K562 (cell line): ENCODE measurements at regions not wholly inside any gene's neighbourhood (a gene's known extent, or its start where the extent isn't known, plus 50 kb on each side); places are given as distances from the start of the nearest gene placed in this dataset.
"Not testable (repeated sequence)": the region's sequence is repeated elsewhere in the genome, so short reads cannot be mapped to it uniquely, and the experiment has no call there.

Experiments
- ATAC-seq: fragments of 200-7000 bp; cut with Tn5 transposase; 3 replicates; pipeline ENCODE4 v1.9.1; 2020; ENCODE audit warnings: moderate library complexity
- BruUV-seq: library from RNA; stranded (reverse); fragments of 400-500 nt; replicated peaks from 2 replicates; lab custom pipeline; 2021; lab: Mats Ljungman, UMichigan
- CTCF ChIA-PET: fragments of 300-600 bp; formaldehyde crosslinking; extraction: SDS; loops from one replicate; lab custom pipeline; 2021; ENCODE audit warnings: low intra/inter-chr PET ratio; lab: Yijun Ruan, JAX
- POLR2A ChIA-PET: fragments of 300-600, 350-650 bp; sonication (Branson Sonifier 250); formaldehyde crosslinking; extraction: SDS; loops from one replicate; lab custom pipeline; 2021; ENCODE audit warnings: antibody characterized with exemption, inconsistent platforms; lab: Yijun Ruan, JAX
- DNase-seq, 4 experiments: peaks; one replicate each; pipeline versions ENCODE4 v3.0.0 to v3.0.0-alpha.2; 2011 to 2018; ENCODE audit warnings: low spot score in 3 of 4, mixed read lengths in 3 of 4; ENCODE audit errors: extremely low read depth in 1 of 4
- FAIRE-seq: peaks from 2 replicates; lab custom pipeline; 2011; peaks lifted over from hg19 to GRCh38; lab: Jason Lieb, UNC
- H2AFZ ChIP-seq: 2 replicates; pipeline ENCODE4 v1.6.0; 2011; ENCODE audit warnings: low read depth, low read length, control low read depth, inconsistent platforms
- H3K27ac ChIP-seq: fragments of 200-600 bp; 3 replicates; pipeline ENCODE4 v1.8.0; 2011; ENCODE audit warnings: low read depth, mild to moderate bottlenecking, control low read depth, inconsistent platforms, low read length, moderate library complexity, mixed read lengths; ENCODE audit errors: extremely low read depth
- H3K27me3 ChIP-seq, 2 experiments: fragments of 300-600 bp in 1 of 2; 2 replicates in 1 of 2; 3 replicates in 1 of 2; pipeline versions ENCODE4 v1.6.0 to v1.8.0; 2011; ENCODE audit warnings: inconsistent platforms in 2 of 2, low read length in 2 of 2, mild to moderate bottlenecking in 1 of 2, mixed read lengths in 1 of 2, moderate library complexity in 1 of 2; ENCODE audit not compliant: control insufficient read depth in 2 of 2, insufficient read depth in 2 of 2
- H3K36me3 ChIP-seq: fragments of 300-600 bp; 3 replicates; pipeline ENCODE4 v1.8.0; 2011; ENCODE audit warnings: mild to moderate bottlenecking, low read length, inconsistent platforms; ENCODE audit not compliant: control insufficient read depth, insufficient read depth
- H3K4me1 ChIP-seq, 2 experiments: fragments of 200-600 bp in 1 of 2; replicated peaks in 1 of 2; 2 replicates in 1 of 2; 3 replicates in 1 of 2; pipeline versions ENCODE4 v1.5.1 to v1.8.0; 2011; ENCODE audit warnings: inconsistent platforms in 2 of 2, low read length in 2 of 2, mild to moderate bottlenecking in 1 of 2, mixed read lengths in 1 of 2, moderate library complexity in 1 of 2; ENCODE audit not compliant: control insufficient read depth in 2 of 2, insufficient read depth in 2 of 2
- H3K4me2 ChIP-seq: 2 replicates; pipeline ENCODE4 v1.6.1; 2011; ENCODE audit warnings: low read length, control low read depth, inconsistent platforms, mixed read lengths; ENCODE audit not compliant: insufficient read depth
- H3K4me3 ChIP-seq: fragments of 200-600 bp; sonication (generic), shearing (Covaris generic); 2 replicates; pipeline ENCODE4 v1.5.1; 2016; ENCODE audit warnings: control low read depth, inconsistent platforms
- H3K79me2 ChIP-seq: fragments of 200-600 bp; 3 replicates; pipeline ENCODE4 v1.8.0; 2011; ENCODE audit warnings: low read length, inconsistent platforms; ENCODE audit not compliant: control insufficient read depth, insufficient read depth
- H3K9ac ChIP-seq, 2 experiments: 2 replicates each; pipeline versions ENCODE4 v1.6.0 to v1.6.1; 2011; ENCODE audit warnings: low read depth in 2 of 2, low read length in 2 of 2, control low read depth in 1 of 2, inconsistent platforms in 1 of 2, mild to moderate bottlenecking in 1 of 2, mixed read lengths in 1 of 2; ENCODE audit not compliant: insufficient read depth in 1 of 2
- H3K9me1 ChIP-seq: one replicate; pipeline ENCODE4 v1.6.0; 2011; ENCODE audit warnings: inconsistent platforms, mild to moderate bottlenecking, low read length, moderate library complexity; ENCODE audit not compliant: control insufficient read depth, insufficient read depth
- H3K9me3 ChIP-seq: replicated peaks from 2 replicates; pipeline ENCODE4 v1.5.1; 2011; ENCODE audit warnings: low read depth, low read length, inconsistent platforms; ENCODE audit not compliant: control insufficient read depth, insufficient read depth
- H4K20me1 ChIP-seq: replicated peaks from 2 replicates; pipeline ENCODE4 v1.6.1; 2011; ENCODE audit warnings: low read length, inconsistent platforms, mixed read lengths; ENCODE audit not compliant: control insufficient read depth, insufficient read depth
- BRF1 ChIP-seq: IDR thresholded peaks from 3 replicates; pipeline ENCODE4 v1.6.1; 2011; ENCODE audit warnings: borderline replicate concordance, mild to moderate bottlenecking; ENCODE audit not compliant: insufficient read length; ENCODE audit errors: extremely low read depth
- CBX1 ChIP-seq: sonication (generic); IDR thresholded peaks from 2 replicates; pipeline ENCODE4 v1.6.1; 2016; ENCODE audit warnings: antibody characterized with exemption, low read depth, mild to moderate bottlenecking
- ELF4 ChIP-seq: fragments of 450-650 bp; formaldehyde crosslinking; IDR thresholded peaks from 2 replicates; pipeline ENCODE4 v1.4.0; 2022; ENCODE audit warnings: missing genetic modification characterization
- HDAC8 ChIP-seq: fragments of 450-650 bp; IDR thresholded peaks from 2 replicates; pipeline ENCODE4 v1.6.1; 2016; ENCODE audit warnings: mild to moderate bottlenecking, missing genetic modification characterization, moderate library complexity, missing compliant biosample characterization
- HMG20A ChIP-seq: fragments of 450-650 bp; formaldehyde crosslinking; conservative IDR thresholded peaks from 2 replicates; pipeline ENCODE4 v1.4.0; 2020; ENCODE audit warnings: mild to moderate bottlenecking, mixed read lengths
- KAT2B ChIP-seq: IDR thresholded peaks from one replicate; pipeline ENCODE4 v1.6.1; 2012; ENCODE audit warnings: low read depth, mild to moderate bottlenecking, control low read depth, inconsistent platforms, low read length, moderate library complexity
- KAT8 ChIP-seq: fragments of 450-650 bp; IDR thresholded peaks from 2 replicates; pipeline ENCODE4 v1.6.1; 2016; ENCODE audit warnings: low read depth, mild to moderate bottlenecking
- NCOA6 ChIP-seq: fragments of 450-650 bp; IDR thresholded peaks from 2 replicates; pipeline ENCODE4 v1.6.1; 2017; ENCODE audit warnings: mild to moderate bottlenecking
- NR3C1 ChIP-seq: sonication (generic); formaldehyde crosslinking; IDR thresholded peaks from 2 replicates; pipeline ENCODE4 v1.8.1; 2022; ENCODE audit warnings: missing genetic modification reagents
- PCBP1 ChIP-seq: fragments of 200-400 bp; formaldehyde crosslinking; IDR thresholded peaks from 2 replicates; pipeline ENCODE4 v1.6.1; 2018; ENCODE audit warnings: mild to moderate bottlenecking, low read depth, low read length; ENCODE audit not compliant: poor library complexity, severe bottlenecking
- SNRNP70 ChIP-seq: fragments of 200-400 bp; formaldehyde crosslinking; optimal IDR thresholded peaks from 2 replicates; pipeline ENCODE3; 2017; ENCODE audit warnings: low read depth, low read length
- SP1 ChIP-seq: sonication (generic); formaldehyde crosslinking; IDR thresholded peaks from 2 replicates; pipeline ENCODE4 v1.8.1; 2022; ENCODE audit warnings: mild to moderate bottlenecking, missing genetic modification reagents
- TBL1XR1 ChIP-seq, 2 experiments: IDR thresholded peaks; 2 replicates each; pipeline ENCODE4 v1.6.1; 2012; ENCODE audit warnings: improper control_type of control experiment in 2 of 2, low read length in 2 of 2, mild to moderate bottlenecking in 1 of 2
- ZNF766 ChIP-seq: fragments of 200-800 bp; sonication (Bioruptor generic); conservative IDR thresholded peaks from 2 replicates; pipeline ENCODE4 v1.6.1; 2016; ENCODE audit warnings: missing genetic modification characterization, missing compliant biosample characterization
- ZNF785 ChIP-seq: fragments of 250-450 bp; sonication (Bioruptor Pico); IDR thresholded peaks from 2 replicates; pipeline ENCODE4 v1.4.0; 2020; ENCODE audit warnings: mild to moderate bottlenecking
- WGBS: fragments of 100-300 bp; shearing (Covaris generic); methylation state at CpG from one replicate; pipeline ENCODE4 v1.1.6; 2016; ENCODE audit warnings: low coverage, mixed read lengths; ENCODE audit not compliant: insufficient coverage; ENCODE audit errors: missing lambda C conversion rate; 5-methylcytosine and 5-hydroxymethylcytosine counted together
- in situ Hi-C: fragments of 300-500 bp; cut with MboI; formaldehyde crosslinking; loops from 4 replicates; pipeline ENCODE4 v1.15.0; 2018; ENCODE audit warnings: inconsistent platforms, mixed read lengths
- intact Hi-C: fragments of 100-400 bp; cut with micrococcal nuclease; formaldehyde crosslinking; loops from 2 replicates; pipeline ENCODE4 v1.14.2; 2022

- TF ChIP-seq ELF4 (CRISPR knock-in tag) = no peak
- TF ChIP-seq ZNF766 = no peak
These were observed 170.5 kb downstream of the TM9SF2 start (continued) for GRCh38 chr13:99671746-99672145.

DNA sequence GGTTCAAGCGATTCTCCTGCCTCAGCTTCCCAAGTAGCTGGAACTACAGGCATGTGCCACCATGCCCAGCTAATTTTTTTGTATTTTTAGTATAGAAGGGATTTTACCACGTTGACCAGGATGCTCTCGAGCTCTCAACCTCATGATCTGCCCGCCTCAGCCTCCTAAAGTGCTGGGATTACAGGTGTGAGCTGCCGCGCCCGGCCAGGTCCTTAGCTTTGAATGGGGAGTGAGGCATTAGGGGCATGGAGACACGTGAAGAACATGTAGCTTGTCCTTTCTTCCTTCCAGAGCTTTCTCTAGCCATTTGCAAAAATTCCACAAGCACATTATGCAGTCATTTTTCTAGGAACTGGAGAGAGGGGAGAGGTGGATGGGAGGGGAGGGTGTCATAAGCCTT is 167.8 kb downstream of the TM9SF2 start:
- H3K36me3 ChIP-seq, FAIRE-seq, DNase-seq, H3K9me3 ChIP-seq, H3K4me1 ChIP-seq, H3K9ac ChIP-seq, H3K79me2 ChIP-seq, H3K4me2 ChIP-seq, H3K9me1 ChIP-seq, H3K4me3 ChIP-seq, intact Hi-C loops, H2AFZ ChIP-seq, BruUV-seq, ATAC-seq, H3K27ac ChIP-seq: not testable (repeated sequence)
- in situ Hi-C loops = loop anchor here (25.0 kb wide), 2 partner anchors 568 to 868 kb away; no protein-coding TSS in a partner anchor
- peaks cover 0 to 14% of the 10 kb centered on the region in 2 experiments; a peak in 2 of 5 replicates for H3K27me3 ChIP-seq
- WGBS = 49% methylated on average over 5 of the region's 8 CpGs
- peaks cover 11% of the 10 kb centered on the region; the same call in 1 of the 2 replicates for H4K20me1 ChIP-seq
- ChIA-PET POLR2A (interaction anchor here (0.7 to 1.2 kb wide), 3 partner anchors 9 to 97 kb away, joined by 3 to 7 read pairs (median 4); no protein-coding TSS in a partner anchor), CTCF (interaction anchor here (0.7 kb wide), 1 partner anchor 204 kb away, joined by 3 read pairs; no protein-coding TSS in a partner anchor)

DNA sequence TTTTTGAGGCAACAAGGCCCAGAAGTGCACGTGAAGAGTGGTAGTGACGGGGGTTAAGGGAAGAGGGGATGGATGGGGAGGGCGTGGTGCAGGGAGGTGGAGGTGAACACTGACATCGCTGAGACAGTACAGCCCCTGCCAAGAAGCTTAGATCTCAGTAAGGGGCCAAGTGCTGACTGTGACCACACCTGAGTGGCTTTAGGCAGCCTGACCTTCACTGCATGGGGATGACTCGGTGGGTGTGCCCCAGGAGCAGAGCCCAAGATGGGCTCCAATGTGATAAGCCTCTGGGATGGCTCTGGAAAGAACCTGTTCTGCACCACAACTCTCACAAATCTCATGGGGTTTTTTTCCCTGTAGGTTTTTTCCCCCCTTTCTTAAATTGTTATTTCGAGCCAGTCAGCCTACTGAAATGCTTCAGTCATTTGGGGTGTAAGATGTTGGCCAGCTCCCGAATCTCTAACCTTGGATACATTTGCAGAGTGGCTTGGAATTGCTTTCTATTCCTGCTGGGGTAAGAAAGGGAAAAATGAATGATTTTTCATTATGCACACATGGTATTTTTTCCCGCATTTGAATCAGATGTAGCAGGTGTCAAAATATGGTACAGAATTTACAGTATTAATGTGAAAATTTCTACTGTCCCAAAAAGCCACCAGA is 165.0 kb downstream of the TM9SF2 start:
- H3K36me3 ChIP-seq = no peaks in the 10 kb centered on the region
- H3K27ac ChIP-seq = no peak overlapping the region
- no TSS peak for BruUV-seq
- H3K4me2 ChIP-seq = no peak overlapping the region
- H3K4me1 ChIP-seq = no peaks in the 10 kb centered on the region
- no peak overlapping the region for H3K9ac ChIP-seq
- H3K79me2 ChIP-seq = no peaks in the 10 kb centered on the region
- no peak overlapping the region for H2AFZ ChIP-seq
- ChIA-PET POLR2A (no interaction called here), CTCF (no interaction called here)
- no peaks in the 10 kb centered on the region for H3K9me3 ChIP-seq
- 14% methylated on average over 4 of the region's 8 CpGs for WGBS
- FAIRE-seq (no peak), ATAC-seq (no peak), DNase-seq (no peak)
- in situ Hi-C loops (loop anchor here (25.0 kb wide), 2 partner anchors 571 to 871 kb away; no protein-coding TSS in a partner anchor), intact Hi-C loops (no loop called here)
- H3K27me3 ChIP-seq = peaks cover 8 to 22% of the 10 kb centered on the region in 2 experiments; a peak in 4 of 5 replicates
- no peak overlapping the region for H3K4me3 ChIP-seq
- peaks cover 18% of the 10 kb centered on the region; the same call in 1 of the 2 replicates for H4K20me1 ChIP-seq
- no peaks in the 10 kb centered on the region for H3K9me1 ChIP-seq
- TF ChIP-seq CBX1 = no peak
- no peak for TF ChIP-seq ZNF785 (CRISPR knock-in tag)
- no peak for TF ChIP-seq NR3C1 (CRISPR knock-in tag)
- TF ChIP-seq SP1 = no peak
- TF ChIP-seq NCOA6 = no peak
- no peak for TF ChIP-seq HMG20A (CRISPR knock-in tag)
- no peak for TF ChIP-seq TBL1XR1 (IDR thresholded peaks at IDR 0.05; ENCODE audit: low read length in 2 of 2)
- TF ChIP-seq PCBP1 = no peak
- TF ChIP-seq SNRNP70 = no peak
- no peak for TF ChIP-seq KAT8
- no peak for TF ChIP-seq BRF1
- no peak for TF ChIP-seq KAT2B
- no peak for TF ChIP-seq HDAC8 (tag)
